ENCODE measurements at regions not wholly inside any gene's neighbourhood (a gene's known extent, or its start where the extent isn't known, plus 50 kb on each side); places are given as distances from the start of the nearest gene placed in this dataset.
A peak's percentile ranks its signal among the peaks of the same experiment; 100 is the strongest.

GRCh38 chr16:73505577-73505976 is 457.6 kb upstream of the ZFHX3 start:
- H3K4me3 ChIP-seq (ENCODE audit: low read length): no peak overlapping the region
- no peaks in the 10 kb centered on the region for H3K36me3 ChIP-seq (ENCODE audit: control insufficient read depth, insufficient read depth, low read length)
- H3K27ac ChIP-seq (ENCODE audit: low read length): no peak overlapping the region
- H3K9me3 ChIP-seq (ENCODE audit: control insufficient read depth, low read depth, low read length): no peaks in the 10 kb centered on the region
- peak in 1 of 2 donors; percentile 12 for DNase-seq
- H3K4me1 ChIP-seq (ENCODE audit: control insufficient read depth, insufficient read depth, low read length): no peaks in the 10 kb centered on the region
- no CpG with 5 or more reads among the region's 5 CpGs for WGBS (ENCODE audit: insufficient coverage, low lambda C conversion rate)
- H3K27me3 ChIP-seq (ENCODE audit: control insufficient read depth, insufficient read depth, low read length): peaks cover 17% of the 10 kb centered on the region

GRCh38 chr16:73504591-73505575 is 457.0 kb upstream of the ZFHX3 start:
- H3K27me3 ChIP-seq (ENCODE audit: control insufficient read depth, insufficient read depth, low read length): peaks cover 17% of the 10 kb centered on the region
- WGBS (ENCODE audit: insufficient coverage, low lambda C conversion rate): 58% methylated on average over 5 of the region's 20 CpGs
- H3K27ac ChIP-seq (ENCODE audit: low read length): no peak overlapping the region
- no peaks in the 10 kb centered on the region for H3K36me3 ChIP-seq (ENCODE audit: control insufficient read depth, insufficient read depth, low read length)
- H3K4me1 ChIP-seq (ENCODE audit: control insufficient read depth, insufficient read depth, low read length): no peaks in the 10 kb centered on the region
- no peaks in the 10 kb centered on the region for H3K9me3 ChIP-seq (ENCODE audit: control insufficient read depth, low read depth, low read length)
- H3K4me3 ChIP-seq (ENCODE audit: low read length): no peak overlapping the region
- DNase-seq: no peak

- H3K27me3 ChIP-seq (ENCODE audit: control insufficient read depth, insufficient read depth, low read length): peaks cover 17% of the 10 kb centered on the region
- no peak overlapping the region for H3K4me3 ChIP-seq (ENCODE audit: low read length)
- no peak for DNase-seq
- no peaks in the 10 kb centered on the region for H3K9me3 ChIP-seq (ENCODE audit: control insufficient read depth, low read depth, low read length)
- WGBS (ENCODE audit: insufficient coverage, low lambda C conversion rate): no CpG with 5 or more reads among the region's 8 CpGs
- no peak overlapping the region for H3K27ac ChIP-seq (ENCODE audit: low read length)
- no peaks in the 10 kb centered on the region for H3K4me1 ChIP-seq (ENCODE audit: control insufficient read depth, insufficient read depth, low read length)
- H3K36me3 ChIP-seq (ENCODE audit: control insufficient read depth, insufficient read depth, low read length): no peaks in the 10 kb centered on the region
These were observed 455.2 kb upstream of the ZFHX3 start for GRCh38 chr16:73503093-73503492.

- 83% methylated on average over 1 of the region's 10 CpGs for WGBS (ENCODE audit: insufficient coverage, low lambda C conversion rate)
- no peak for DNase-seq
- no peaks in the 10 kb centered on the region for H3K36me3 ChIP-seq (ENCODE audit: control insufficient read depth, insufficient read depth, low read length)
These were observed 451.3 kb upstream of the ZFHX3 start for GRCh38 chr16:73499276-73499675.

GRCh38 chr16:73485880-73486279 is 438.0 kb upstream of the ZFHX3 start:
- Histone ChIP-seq H3K36me3 (ENCODE audit: control insufficient read depth, insufficient read depth, low read length) (no peaks in the 10 kb centered on the region), H3K4me1 (ENCODE audit: control insufficient read depth, insufficient read depth, low read length) (no peaks in the 10 kb centered on the region), H3K4me3 (ENCODE audit: low read length) (no peak overlapping the region), H3K9me3 (ENCODE audit: control insufficient read depth, low read depth, low read length) (peaks cover 3% of the 10 kb centered on the region), H3K27ac (ENCODE audit: low read length) (no peak overlapping the region), H3K27me3 (ENCODE audit: control insufficient read depth, insufficient read depth, low read length) (peaks cover 22% of the 10 kb centered on the region)
- no peak for DNase-seq
- WGBS (ENCODE audit: insufficient coverage, low lambda C conversion rate): 80% methylated on average over 1 of the region's 4 CpGs

More at GRCh38 chr16:73499276-73499675, 451.3 kb upstream of the ZFHX3 start:
- Histone ChIP-seq H3K27me3 (ENCODE audit: control insufficient read depth, insufficient read depth, low read length) (peaks cover 11% of the 10 kb centered on the region), H3K9me3 (ENCODE audit: control insufficient read depth, low read depth, low read length) (no peaks in the 10 kb centered on the region), H3K4me1 (ENCODE audit: control insufficient read depth, insufficient read depth, low read length) (no peaks in the 10 kb centered on the region), H3K4me3 (ENCODE audit: low read length) (no peak overlapping the region), H3K27ac (ENCODE audit: low read length) (no peak overlapping the region)

- no CpG with 5 or more reads among the region's 17 CpGs for WGBS (ENCODE audit: insufficient coverage, low lambda C conversion rate)
- DNase-seq: no peak
- H3K4me3 ChIP-seq (ENCODE audit: low read length): no peak overlapping the region
- no peaks in the 10 kb centered on the region for H3K36me3 ChIP-seq (ENCODE audit: control insufficient read depth, insufficient read depth, low read length)
- no peaks in the 10 kb centered on the region for H3K4me1 ChIP-seq (ENCODE audit: control insufficient read depth, insufficient read depth, low read length)
- peaks cover 3% of the 10 kb centered on the region for H3K9me3 ChIP-seq (ENCODE audit: control insufficient read depth, low read depth, low read length)
- H3K27ac ChIP-seq (ENCODE audit: low read length): no peak overlapping the region
- peaks cover 22% of the 10 kb centered on the region for H3K27me3 ChIP-seq (ENCODE audit: control insufficient read depth, insufficient read depth, low read length)
These were observed 436.2 kb upstream of the ZFHX3 start for GRCh38 chr16:73483934-73484711.

- WGBS (ENCODE audit: insufficient coverage, low lambda C conversion rate): 23% methylated on average over 5 of the region's 30 CpGs
- Histone ChIP-seq H3K9me3 (ENCODE audit: control insufficient read depth, low read depth, low read length) (peaks cover 3% of the 10 kb centered on the region), H3K4me3 (ENCODE audit: low read length) (no peak overlapping the region), H3K27ac (ENCODE audit: low read length) (no peak overlapping the region), H3K36me3 (ENCODE audit: control insufficient read depth, insufficient read depth, low read length) (no peaks in the 10 kb centered on the region), H3K27me3 (ENCODE audit: control insufficient read depth, insufficient read depth, low read length) (peaks cover 22% of the 10 kb centered on the region), H3K4me1 (ENCODE audit: control insufficient read depth, insufficient read depth, low read length) (no peaks in the 10 kb centered on the region)
- DNase-seq: peak in 1 of 2 donors; percentile 17
These were observed 435.3 kb upstream of the ZFHX3 start for GRCh38 chr16:73483076-73483791.

- H3K4me1 ChIP-seq (ENCODE audit: control insufficient read depth, insufficient read depth, low read length): no peaks in the 10 kb centered on the region
- no peak overlapping the region for H3K4me3 ChIP-seq (ENCODE audit: low read length)
- H3K27me3 ChIP-seq (ENCODE audit: control insufficient read depth, insufficient read depth, low read length): peaks cover 22% of the 10 kb centered on the region
- H3K9me3 ChIP-seq (ENCODE audit: control insufficient read depth, low read depth, low read length): peaks cover 3% of the 10 kb centered on the region
- H3K36me3 ChIP-seq (ENCODE audit: control insufficient read depth, insufficient read depth, low read length): no peaks in the 10 kb centered on the region
- no peak for DNase-seq
- no CpG with 5 or more reads among the region's 6 CpGs for WGBS (ENCODE audit: insufficient coverage, low lambda C conversion rate)
- H3K27ac ChIP-seq (ENCODE audit: low read length): no peak overlapping the region
These were observed 434.4 kb upstream of the ZFHX3 start for GRCh38 chr16:73482310-73482709.

GRCh38 chr16:73480381-73480780 is 432.5 kb upstream of the ZFHX3 start:
- H3K4me3 ChIP-seq (ENCODE audit: low read length): no peak overlapping the region
- peaks cover 3% of the 10 kb centered on the region for H3K9me3 ChIP-seq (ENCODE audit: control insufficient read depth, low read depth, low read length)
- no CpG with 5 or more reads among the region's 2 CpGs for WGBS (ENCODE audit: insufficient coverage, low lambda C conversion rate)
- H3K4me1 ChIP-seq (ENCODE audit: control insufficient read depth, insufficient read depth, low read length): no peaks in the 10 kb centered on the region
- no peak overlapping the region for H3K27ac ChIP-seq (ENCODE audit: low read length)
- H3K27me3 ChIP-seq (ENCODE audit: control insufficient read depth, insufficient read depth, low read length): peaks cover 22% of the 10 kb centered on the region
- no peak for DNase-seq
- no peaks in the 10 kb centered on the region for H3K36me3 ChIP-seq (ENCODE audit: control insufficient read depth, insufficient read depth, low read length)

GRCh38 chr16:73473713-73474112 is 425.8 kb upstream of the ZFHX3 start:
- DNase-seq: no peak
- WGBS (ENCODE audit: insufficient coverage, low lambda C conversion rate): no CpG with 5 or more reads among the region's 3 CpGs
- H3K27ac ChIP-seq (ENCODE audit: low read length): no peak overlapping the region
- H3K27me3 ChIP-seq (ENCODE audit: control insufficient read depth, insufficient read depth, low read length): peaks cover 3% of the 10 kb centered on the region
- H3K9me3 ChIP-seq (ENCODE audit: control insufficient read depth, low read depth, low read length): no peaks in the 10 kb centered on the region
- H3K4me1 ChIP-seq (ENCODE audit: control insufficient read depth, insufficient read depth, low read length): no peaks in the 10 kb centered on the region
- no peak overlapping the region for H3K4me3 ChIP-seq (ENCODE audit: low read length)
- no peaks in the 10 kb centered on the region for H3K36me3 ChIP-seq (ENCODE audit: control insufficient read depth, insufficient read depth, low read length)

Data from large intestine (tissue), 3 donors.